DND-41 (cell line): ENCODE measurements at regions not wholly inside any gene's neighbourhood (a gene's known extent, or its start where the extent isn't known, plus 50 kb on each side); places are given as distances from the start of the nearest gene placed in this dataset.

Experiments used
- EZH2 ChIP-seq: IDR thresholded peaks from 3 replicates; pipeline ENCODE4 v1.6.1; 2012; ENCODE audit warnings: borderline replicate concordance, low read depth, mild to moderate bottlenecking, moderate library complexity, low read length, inconsistent platforms; ENCODE audit not compliant: severe bottlenecking
- TF ChIP-seq, protein P1 (sequence below): IDR thresholded peaks from 2 replicates; pipeline ENCODE4 v1.5.1; 2012; ENCODE audit warnings: borderline replicate concordance, low read length, moderate library complexity, mild to moderate bottlenecking; ENCODE audit not compliant: poor library complexity, severe bottlenecking; ENCODE audit errors: extremely low read depth

DNA sequence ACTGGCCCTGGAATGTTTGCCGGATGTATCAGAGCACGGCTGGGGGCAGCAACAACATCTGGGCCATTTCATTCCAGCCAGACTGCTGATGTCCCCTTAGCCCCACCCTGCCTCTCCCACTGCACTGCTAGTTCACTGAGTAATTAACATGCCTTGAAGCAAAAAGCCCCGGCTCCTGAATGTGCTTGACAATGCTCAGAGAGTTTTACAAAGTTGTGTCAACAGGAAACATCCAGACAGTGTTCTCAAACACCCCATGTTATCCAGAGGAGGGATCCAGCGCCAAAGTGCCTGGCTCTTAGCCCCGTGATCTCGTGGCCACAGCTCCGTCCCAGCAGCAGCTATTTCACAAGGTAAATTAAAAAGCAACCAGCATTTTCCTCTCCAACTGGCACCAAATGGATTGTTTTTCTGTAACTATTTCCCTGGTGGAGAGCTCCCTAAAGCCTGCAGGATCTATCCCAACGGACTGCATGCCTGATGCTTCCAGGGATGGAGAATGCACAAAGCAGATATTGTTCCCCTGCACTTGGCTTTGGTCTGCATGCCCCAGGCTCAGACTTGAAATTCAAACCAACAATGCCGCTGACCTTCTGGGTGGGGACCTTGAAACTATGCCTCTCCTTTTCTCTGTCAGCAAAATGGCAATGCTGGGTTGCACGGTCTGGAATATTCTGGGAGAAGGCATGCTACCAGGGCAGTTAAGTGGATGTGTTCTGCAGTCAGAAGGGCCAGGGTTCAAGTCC lies 115.6 kb upstream of the CDH5 start:
- no peak for TF ChIP-seq EZH2
- TF ChIP-seq, protein P1, sequence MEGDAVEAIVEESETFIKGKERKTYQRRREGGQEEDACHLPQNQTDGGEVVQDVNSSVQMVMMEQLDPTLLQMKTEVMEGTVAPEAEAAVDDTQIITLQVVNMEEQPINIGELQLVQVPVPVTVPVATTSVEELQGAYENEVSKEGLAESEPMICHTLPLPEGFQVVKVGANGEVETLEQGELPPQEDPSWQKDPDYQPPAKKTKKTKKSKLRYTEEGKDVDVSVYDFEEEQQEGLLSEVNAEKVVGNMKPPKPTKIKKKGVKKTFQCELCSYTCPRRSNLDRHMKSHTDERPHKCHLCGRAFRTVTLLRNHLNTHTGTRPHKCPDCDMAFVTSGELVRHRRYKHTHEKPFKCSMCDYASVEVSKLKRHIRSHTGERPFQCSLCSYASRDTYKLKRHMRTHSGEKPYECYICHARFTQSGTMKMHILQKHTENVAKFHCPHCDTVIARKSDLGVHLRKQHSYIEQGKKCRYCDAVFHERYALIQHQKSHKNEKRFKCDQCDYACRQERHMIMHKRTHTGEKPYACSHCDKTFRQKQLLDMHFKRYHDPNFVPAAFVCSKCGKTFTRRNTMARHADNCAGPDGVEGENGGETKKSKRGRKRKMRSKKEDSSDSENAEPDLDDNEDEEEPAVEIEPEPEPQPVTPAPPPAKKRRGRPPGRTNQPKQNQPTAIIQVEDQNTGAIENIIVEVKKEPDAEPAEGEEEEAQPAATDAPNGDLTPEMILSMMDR, result no peak
